Esophagus muscularis mucosa (tissue), 3 donors: ENCODE measurements at regions not wholly inside any gene's neighbourhood (a gene's known extent, or its start where the extent isn't known, plus 50 kb on each side); places are given as distances from the start of the nearest gene placed in this dataset.

Source experiments
- POLR2A ChIP-seq: fragments of 450-650 bp; IDR thresholded peaks from one replicate; pipeline ENCODE4 v1.6.1; 2017; ENCODE audit warnings: antibody characterized with exemption, moderate library complexity, mild to moderate bottlenecking, low read depth
- TF ChIP-seq, protein P1 (sequence below), 3 experiments: fragments of 200-600 bp in 2 of 3; fragments of 450-650 bp in 1 of 3; sonication (generic) in 2 of 3; IDR thresholded peaks; one replicate each; pipeline ENCODE4 v1.5.1; 2017 to 2019; ENCODE audit warnings: antibody characterized with exemption in 3 of 3, mild to moderate bottlenecking in 2 of 3, moderate library complexity in 1 of 3

DNA sequence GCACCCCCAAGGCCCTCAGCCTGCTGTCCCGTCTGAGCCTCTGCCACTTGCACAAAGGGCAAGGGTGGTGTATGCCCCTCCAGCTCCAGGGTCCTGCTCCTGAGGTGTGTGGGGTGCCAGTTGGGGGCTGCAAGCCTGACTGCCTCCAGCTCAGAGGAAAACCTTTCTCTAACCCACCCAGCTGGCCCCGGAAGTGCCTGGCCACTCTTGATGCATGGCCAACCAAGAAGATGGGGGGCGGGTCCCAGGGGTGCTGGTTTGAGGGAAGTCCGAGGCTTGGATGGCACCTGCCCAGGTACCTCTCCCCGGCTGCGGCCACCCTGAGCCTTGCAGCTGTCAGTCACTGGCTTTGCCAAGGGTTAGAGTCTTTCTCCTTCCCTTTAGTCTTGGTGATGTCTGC, 112.6 kb upstream of the TMPRSS2 start:
- TF ChIP-seq POLR2A: no peak
- TF ChIP-seq, protein P1, sequence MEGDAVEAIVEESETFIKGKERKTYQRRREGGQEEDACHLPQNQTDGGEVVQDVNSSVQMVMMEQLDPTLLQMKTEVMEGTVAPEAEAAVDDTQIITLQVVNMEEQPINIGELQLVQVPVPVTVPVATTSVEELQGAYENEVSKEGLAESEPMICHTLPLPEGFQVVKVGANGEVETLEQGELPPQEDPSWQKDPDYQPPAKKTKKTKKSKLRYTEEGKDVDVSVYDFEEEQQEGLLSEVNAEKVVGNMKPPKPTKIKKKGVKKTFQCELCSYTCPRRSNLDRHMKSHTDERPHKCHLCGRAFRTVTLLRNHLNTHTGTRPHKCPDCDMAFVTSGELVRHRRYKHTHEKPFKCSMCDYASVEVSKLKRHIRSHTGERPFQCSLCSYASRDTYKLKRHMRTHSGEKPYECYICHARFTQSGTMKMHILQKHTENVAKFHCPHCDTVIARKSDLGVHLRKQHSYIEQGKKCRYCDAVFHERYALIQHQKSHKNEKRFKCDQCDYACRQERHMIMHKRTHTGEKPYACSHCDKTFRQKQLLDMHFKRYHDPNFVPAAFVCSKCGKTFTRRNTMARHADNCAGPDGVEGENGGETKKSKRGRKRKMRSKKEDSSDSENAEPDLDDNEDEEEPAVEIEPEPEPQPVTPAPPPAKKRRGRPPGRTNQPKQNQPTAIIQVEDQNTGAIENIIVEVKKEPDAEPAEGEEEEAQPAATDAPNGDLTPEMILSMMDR (IDR thresholded peaks at IDR 0.05): no peak
